Stimulated activated CD4-positive, alpha-beta T cell treated with anti-CD3 and anti-CD28 coated beads, Interleukin-4, amount 100 ng/mL, for 24 hours (primary cell): ENCODE measurements at regions not wholly inside any gene's neighbourhood (a gene's known extent, or its start where the extent isn't known, plus 50 kb on each side); places are given as distances from the start of the nearest gene placed in this dataset.

Experiments
- DNase-seq: peaks from one replicate; pipeline ENCODE4 v3.0.0-alpha.2; 2020

DNA sequence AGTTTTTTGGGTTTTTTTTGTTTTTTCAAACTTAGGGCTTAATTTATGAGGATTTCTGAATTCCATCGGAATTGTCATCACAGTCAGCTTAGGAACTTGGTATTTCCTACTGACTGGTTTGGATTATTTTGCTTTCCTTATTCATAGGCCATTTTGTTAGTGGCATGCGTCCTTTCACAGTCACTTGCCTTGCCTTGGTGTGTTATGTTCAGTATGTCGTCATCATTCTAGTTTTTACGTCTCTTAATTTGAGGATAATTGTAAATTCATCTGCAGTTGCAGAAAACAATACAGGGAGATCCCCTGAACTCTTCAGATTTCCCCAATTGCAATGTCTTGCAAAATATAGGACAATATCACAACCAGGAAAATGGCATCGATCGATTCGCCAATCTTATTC is 485.3 kb downstream of the CBLN2 start:
- DNase-seq: no peak

DNA sequence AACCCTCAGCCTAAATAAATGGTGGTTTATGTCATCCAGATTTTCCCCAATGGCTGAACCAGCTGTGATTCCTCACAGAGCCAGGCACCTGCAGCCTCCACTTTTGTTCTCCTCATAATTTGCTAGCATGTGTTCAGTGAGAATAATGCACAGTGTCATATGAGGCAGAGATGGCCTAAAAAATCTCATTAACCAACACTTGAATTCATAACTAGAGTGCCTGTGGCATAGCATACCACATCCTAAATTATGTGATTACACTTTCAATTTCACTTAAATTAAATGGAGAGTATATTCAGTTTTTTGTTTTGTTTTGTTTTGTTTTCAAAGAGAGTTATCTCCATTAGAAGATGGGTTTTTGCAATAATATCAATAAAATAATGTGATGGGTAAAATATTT is 488.0 kb downstream of the CBLN2 start:
- no peak for DNase-seq

DNA sequence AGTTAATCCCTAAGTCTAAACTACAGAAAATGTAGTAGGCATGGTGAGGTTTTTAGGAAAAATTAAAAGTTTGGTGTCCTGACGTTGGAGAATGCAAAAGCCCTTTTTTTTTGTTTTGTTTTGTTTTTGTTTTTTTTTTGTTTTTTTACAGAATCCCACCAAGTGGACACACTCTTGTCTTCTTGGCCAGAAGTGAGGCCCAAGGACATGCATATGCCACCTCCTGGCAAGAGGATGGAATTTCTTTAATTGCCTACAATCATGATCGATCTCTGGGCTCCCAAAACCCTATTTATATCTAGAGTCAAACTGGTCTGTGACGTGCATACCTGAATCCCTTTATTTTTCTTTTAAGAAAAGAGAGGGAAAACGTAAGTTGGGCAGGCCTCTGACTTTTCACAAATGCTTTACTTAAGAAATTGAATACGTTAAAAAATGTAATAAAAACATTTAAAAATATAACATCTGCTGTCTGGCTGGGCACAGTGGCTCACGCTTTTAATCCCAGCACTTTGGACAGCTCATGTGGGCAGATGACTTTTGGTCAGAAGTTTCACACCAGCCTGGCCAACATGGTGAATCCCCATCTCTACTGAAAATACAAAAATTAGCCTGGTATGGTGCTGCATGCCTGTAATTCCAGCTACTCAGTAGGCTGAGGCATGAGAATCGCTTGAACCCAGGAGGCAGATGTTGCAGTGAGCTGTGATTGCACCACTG is 502.7 kb downstream of the CBLN2 start:
- no peak for DNase-seq

DNA sequence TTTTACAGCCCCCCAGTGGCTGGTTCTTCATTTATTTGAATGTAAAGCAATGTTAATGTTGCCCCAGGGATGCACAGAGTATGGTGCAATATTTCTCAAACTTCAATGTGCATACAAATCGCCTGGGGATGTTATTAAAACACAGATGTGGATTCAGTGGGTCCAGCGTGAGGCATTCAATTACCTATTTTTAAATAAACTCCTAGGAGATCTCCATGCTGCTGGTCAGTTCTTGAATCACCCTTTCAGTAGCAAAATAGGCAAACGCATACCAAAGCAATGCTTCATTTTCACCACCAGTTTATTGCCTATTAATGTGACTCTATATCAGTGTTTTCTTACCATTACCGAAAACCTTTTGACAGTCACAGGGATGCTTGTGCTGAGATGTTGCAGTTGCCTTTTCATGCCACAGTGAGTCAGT is 530.7 kb downstream of the CBLN2 start:
- DNase-seq: no peak

DNA sequence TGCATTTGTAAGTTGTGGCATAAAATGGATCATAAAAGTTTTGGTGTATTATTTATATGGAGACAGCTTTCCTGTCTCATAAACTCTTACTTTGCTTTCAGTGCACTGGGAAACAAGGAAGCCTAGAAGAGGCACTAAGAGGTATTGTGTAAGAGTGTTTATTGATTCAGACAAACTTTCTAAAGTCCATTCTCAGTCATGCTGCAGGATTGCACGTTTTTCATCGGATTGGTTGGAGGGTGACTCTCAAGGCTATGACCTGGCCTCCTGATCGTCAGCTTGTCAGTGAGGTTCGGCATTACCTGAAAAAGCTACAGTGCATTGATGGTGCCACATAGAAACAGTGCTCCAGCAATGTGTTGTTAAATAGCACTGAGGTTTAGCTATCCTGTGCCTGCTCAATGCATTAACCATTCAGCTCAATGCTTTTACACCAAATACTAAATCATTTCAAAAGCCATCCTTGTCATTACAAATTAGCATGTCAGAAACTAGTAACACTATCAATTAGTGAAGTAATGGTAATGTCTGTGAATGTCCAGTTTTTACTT is 545.5 kb downstream of the CBLN2 start:
- DNase-seq: no peak

DNA sequence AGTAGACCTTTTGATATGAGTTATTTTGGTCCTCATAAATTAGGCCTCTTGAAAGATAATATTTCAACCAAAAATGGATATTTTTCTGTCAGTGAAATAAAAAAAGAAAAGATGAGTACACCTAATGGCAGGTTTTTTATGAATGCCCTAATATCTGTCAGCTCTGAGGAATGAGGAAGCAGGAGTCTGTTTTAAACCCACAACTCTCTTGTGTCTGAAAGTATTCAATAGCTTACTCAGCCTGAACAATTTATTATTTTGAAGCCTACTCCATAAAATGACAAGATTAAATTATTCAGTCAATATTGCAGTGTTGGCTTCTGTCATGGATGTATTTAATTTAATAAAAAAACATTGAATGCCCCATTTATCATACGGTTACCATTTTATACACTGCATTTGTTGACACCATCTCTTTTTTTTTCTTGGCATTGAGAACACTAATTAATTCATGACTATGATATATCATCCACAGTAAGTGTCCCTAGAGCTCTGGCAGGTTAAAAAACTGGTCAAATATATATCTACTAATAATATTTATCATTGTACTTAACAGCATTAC is 548.2 kb downstream of the CBLN2 start:
- no peak for DNase-seq

DNA sequence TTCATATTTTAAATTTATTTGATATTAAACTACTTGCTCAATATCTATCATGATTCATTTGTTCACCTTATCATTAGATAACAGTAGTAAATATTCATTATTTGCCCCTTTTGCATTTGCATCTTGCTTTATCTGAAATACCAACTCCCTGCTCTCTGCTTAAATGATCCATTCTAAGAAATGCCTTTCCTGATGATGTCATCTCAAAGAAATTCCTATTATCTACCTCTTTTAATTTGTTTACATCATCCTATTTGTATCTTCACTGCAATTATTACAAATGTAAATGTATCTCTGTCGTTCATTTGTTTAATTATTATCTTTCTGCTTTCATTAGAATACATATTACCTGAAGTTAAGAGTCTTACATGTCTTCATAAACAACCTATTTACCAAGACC is 549.9 kb downstream of the CBLN2 start:
- no peak for DNase-seq

DNA sequence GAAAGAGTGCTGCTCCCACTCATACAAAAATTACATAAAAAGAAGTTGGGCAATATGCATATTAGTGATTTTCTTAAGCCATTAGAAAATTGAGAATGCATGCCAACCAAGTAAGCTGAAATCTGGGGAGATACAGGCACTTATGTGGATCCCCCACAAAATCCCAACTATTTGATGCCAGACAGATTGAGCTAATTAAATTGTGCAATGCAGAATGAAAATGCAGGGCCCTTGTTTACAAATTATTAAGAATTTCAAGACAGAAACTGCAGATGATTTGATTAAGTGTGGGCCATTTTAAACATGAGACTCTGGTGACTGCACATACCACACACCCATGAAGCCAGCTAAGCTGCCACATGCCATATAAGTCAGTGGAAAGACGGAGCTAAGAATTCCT is 554.5 kb downstream of the CBLN2 start:
- no peak for DNase-seq

DNA sequence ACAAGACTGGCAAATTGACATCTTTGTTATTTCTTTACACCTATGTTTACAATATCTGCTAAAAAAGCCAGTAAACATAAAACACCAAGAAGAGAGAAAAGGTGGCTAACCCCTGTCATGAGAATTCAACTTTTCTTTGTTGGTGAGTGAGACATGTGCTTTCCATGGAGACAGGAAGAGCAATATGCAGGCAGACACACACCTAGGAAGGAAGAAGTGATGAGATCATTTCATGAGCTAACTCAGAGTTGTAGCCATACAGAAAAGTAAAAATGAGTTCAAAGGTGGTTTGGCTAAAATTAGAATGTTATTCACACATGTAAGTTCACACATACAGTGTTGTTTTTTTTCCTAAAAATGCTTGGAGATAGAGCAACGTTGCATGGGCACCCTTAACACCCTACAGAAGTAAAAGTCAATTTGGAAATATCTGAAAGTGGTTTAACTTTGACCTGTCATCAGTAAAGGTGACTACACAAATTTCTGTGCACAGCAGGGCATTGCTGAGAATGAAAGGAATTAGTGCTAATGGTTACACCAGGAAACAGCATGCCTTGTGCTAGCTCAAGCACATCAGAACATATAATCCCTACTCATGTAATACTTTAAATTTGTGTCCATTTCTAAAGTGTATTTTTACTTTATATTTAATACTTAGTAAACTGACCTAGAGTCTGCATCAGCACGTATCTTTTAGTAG is 557.6 kb downstream of the CBLN2 start:
- DNase-seq: no peak

DNA sequence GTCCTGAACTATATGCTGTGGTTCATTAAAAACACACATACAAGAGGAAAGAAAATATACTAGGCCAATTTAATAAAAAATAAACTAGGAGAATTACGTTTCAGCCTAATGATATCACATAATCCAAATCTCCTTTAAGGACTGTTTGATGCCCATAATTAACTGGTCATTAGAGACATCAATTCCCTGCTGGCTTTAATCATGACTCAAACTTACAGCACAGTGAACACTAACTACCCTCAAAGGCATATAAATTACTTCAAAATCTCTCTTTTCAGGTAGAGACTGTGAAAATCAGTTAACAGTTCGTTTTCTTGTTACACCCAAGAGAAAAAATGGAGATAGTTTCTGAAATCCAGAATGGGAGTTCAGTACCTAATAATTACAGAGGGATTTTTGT is 567.4 kb downstream of the CBLN2 start:
- DNase-seq: no peak

DNA sequence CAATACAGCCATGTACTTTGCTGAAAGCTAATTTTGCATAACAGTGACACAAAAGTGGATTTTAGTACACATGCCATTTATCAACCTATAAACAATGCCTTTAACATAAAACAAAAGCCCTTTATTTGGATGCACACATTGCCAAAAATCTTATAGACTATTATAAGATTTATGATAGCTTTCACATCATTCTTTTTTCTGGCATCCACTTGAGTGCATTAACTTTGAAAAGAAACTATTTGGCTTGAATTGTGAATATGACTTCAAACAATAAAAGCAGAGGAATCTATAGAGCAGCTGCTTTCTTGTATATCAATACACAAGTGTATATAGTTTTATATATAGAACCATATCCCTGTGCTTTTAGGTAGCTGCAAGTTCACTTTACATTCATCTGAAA is 577.4 kb downstream of the CBLN2 start:
- no peak for DNase-seq

DNA sequence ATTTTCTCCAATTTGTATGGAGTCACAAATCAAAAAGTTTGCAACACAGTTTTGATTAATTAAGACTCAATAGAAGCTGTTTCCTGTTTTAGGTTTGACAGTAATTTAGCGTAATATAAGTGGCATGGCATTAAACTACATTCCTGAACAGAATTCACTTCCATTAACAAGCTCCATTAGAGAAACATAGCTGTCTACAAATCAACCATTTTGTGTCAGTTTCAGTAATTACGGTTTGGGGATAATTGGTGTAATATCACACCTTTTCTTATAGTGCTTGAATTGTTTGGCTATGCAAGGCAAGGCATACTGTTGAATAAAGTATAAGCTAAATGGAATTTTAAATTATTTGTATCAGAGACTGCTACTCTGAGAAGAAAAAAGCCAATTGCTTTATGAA is 585.5 kb downstream of the CBLN2 start:
- DNase-seq: no peak

DNA sequence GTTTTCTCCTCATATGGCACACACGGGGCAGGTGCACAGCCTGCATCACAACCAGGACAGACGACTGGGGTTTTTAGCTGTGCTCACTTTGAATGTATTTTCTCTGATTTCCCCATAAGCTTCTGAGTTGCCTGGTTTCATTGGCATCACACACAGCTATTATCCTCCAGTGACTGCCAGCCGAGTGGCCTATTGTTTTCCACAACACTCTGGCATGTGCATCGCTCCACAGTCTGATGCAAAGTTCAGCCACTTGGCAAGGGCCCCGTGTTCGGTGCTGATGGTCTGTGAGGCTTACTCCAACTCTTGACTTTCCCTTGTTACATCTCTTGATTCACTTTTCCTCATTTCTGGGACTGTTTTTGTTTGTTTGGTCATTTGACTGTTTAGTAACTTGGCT is 593.1 kb downstream of the CBLN2 start:
- DNase-seq: no peak

DNA sequence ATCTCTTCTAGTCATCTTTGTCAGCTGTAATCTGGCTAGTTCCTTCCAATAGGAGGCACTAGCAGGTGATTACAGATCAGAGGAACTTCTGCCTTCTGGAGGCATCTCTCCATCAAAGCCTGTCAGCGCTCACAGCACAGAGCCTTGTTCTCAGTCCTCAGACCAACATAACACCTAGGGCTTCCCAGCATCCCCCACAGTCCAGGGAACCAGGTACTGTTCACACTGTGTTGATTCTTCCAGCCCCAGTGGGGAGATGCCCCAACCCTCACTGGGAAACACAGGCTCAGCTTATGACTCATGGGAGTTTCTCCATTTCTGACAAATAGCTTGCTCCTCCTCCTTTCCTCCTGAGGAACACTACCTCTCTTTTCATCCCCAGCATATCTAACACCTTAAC is 601.7 kb downstream of the CBLN2 start:
- no peak for DNase-seq

DNA sequence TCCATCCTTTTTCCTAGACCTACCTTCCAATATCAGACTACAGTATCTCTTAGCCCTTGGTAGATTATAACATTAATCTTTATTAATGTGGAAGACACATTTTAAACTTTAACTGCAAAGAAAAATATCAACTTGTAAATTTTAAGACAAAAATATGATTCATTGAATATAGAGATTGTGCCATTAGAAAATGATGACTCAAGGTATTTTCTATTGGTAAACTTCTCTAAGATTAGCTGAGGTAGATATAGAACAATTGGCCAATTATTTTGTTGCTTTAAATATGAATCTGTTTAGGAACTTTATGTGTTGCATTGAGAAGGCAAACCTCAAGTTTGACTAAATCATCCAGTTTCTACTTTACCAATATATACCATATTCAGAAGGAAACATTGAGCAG is 604.7 kb downstream of the CBLN2 start:
- DNase-seq: no peak

DNA sequence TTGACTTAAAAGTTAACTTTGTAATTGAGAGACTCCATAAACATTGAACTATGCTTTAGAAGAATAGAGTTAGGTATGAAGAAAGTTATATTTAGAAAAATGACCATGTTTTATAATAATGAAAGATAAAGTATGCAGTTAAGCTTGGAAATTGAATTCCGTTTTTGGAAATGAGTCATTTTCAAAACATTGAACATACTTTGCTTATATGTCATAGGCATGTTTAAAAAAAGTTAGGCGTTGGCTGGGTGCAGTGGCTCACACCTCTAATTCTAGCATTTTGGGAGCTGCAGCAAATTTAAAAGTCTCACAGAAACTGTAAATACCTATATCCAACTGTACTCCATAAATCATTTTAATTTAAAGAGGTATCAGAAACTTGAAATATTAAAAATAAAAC is 607.4 kb downstream of the CBLN2 start:
- no peak for DNase-seq

DNA sequence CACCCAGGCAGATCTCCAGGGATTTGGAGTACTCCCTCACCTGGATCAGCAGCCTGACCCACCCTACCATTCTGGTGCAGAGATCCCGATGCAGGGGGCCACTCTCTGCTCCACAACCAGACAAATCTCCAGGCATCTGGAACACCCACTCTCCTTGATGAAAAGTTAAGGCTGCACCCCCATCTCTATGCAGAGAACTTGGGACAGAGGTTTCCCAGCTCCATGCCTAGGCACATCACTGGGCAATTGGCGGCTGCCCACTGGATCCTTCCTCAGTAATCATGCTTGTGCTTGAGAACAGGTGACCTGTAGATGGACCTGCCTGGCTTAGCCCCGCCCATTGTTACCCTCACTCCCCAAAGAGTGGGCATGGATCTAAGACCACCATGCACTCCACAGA is 624.9 kb downstream of the CBLN2 start:
- DNase-seq: no peak

DNA sequence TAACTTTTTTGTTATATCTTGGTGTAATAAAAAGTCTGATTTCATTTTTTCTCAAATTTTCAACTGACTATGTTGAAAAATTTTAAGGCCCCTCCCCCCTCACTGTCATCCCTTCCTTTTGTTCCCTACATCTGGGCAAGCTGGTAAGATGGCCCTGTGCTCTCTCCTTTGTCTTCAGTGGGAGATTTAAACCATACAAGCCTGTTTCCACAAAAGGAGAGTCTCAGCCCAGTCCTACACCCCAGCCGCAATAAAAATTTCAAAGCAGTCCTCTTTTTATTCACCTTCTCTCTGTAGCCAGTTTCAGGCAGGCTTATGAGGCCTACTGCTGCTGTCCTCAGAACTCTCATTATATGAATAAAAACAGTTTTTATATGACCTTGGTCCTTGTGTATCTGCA is 630.5 kb downstream of the CBLN2 start:
- DNase-seq: no peak

DNA sequence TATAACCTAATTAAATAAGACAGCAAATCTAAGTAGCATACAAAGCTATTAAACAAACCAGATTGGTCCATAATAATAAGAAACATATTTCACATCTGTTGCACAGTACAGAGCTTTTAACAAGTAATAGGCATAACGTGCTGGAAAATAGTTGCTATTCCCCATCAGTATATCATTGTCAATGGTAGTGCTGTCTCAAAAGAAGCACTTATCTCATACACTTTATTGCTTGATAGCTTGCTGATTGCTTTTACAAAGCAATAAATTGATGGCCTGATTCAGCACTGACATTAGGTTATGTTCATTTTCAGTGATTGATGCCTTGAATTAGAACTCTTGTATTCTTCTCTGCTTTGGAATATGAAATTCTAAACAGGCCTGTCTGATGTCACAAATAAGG is 641.7 kb downstream of the CBLN2 start:
- DNase-seq: no peak

DNA sequence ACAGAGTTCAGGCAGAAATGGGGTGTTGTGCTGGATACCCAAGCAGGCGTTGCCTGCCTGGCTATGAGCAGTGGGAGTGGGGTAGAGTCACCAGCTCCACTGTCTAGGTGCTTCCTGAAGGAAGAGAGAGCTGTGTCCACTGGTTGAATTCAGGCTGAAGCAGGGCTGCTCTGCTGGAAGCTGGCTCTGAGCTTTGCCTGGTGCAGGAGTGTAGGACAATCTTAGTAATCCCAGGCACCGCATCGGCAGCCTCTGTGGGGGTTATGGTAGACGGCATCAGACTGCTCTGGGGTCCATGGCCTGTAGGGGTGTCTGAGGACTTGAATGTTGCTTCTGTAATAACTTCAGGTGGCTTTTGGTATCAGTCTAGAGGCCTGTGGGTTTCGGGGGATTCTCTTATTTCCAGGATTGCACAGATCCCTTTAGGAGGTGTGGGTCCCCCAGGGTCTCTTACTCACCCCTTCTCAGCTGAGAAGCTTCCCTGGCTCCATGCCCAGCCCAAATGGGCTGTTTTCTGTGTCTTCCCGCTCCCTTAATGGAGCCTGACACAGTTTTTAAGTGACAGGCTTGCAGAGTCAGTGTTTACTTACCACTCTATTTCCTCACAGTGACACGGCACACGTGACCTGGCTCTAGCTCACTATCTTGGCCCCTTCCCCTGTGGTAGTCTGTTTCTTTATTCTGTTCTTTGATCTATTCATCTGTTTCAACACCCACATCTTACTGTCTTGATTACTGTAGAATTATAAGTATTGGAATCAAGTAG is 644.3 kb downstream of the CBLN2 start:
- DNase-seq: no peak

DNA sequence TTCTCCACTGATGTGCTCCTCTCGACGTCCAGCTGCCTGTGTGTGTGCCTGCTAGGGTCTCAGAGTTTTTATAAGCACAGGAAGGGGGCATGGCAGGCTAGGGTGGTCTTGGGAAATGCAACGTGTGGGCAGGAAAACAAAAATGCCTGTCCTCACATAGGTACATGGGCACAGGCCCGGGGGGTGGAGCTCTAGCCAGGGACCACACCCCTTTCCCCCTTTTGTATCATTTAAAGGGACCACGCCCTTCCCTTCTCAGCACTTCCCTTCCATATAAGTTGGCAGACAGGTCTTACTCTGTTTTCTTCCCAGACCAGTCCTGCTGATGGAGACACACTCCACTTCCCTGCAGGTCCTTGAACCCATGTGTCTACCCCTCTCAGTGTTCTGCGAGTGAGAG is 645.0 kb downstream of the CBLN2 start:
- no peak for DNase-seq

DNA sequence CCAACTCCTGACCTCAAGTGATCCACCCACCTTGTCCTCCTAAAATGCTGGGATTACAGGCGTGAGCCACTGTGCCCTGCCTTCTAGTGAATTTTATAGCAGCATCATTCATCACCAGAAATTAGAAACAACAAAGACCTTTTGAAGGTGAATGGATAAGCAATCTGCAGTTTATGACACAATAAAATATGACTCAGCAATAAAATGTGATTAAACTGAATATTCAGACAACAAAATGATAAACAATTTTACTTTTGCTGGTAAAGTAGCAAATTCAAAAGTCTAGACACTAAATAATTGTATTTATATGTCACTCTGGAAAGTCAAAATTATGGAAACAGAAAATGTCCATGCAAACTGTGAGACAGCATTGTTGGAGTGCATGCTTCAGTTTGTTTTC is 656.6 kb downstream of the CBLN2 start:
- DNase-seq: no peak

DNA sequence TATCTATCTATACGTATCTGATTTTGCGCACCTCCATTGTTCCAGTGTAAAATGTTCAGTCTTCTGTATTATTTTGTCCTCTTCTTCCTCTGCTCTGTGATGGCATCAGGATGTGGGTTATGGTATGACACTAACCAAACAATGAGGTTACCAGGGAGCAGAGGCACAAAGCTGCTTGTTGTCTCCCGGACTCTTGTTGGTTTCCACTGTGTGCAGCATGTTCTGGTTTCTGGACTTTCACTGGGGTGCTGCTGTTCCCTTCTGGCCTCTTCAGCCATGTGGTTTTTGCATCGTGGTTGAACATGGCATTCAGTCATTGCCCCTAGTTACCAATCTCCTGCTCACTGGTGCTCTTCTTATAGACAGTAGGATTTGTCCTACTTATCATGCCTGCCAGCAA is 665.9 kb downstream of the CBLN2 start:
- no peak for DNase-seq

DNA sequence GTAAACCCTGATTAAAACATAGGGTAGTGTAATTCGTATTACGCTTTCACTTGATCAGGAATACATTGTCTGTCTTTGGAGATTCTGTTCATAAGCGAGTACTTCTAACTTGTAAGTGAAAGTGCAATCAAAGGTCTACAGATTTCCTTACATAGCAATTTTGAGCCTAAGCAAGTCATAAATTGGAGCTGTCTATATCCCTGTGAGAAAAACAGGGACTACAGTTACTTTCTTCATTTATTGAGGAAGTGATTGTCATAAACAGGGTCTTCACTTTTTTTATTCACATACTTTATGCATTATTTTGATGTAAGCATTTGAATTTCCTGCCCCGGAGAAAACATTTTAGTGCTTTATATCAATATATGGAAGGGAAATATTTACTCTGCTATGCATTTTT is 670.4 kb downstream of the CBLN2 start:
- no peak for DNase-seq
